GM18517 (cell line): ENCODE measurements at regions not wholly inside any gene's neighbourhood (a gene's known extent, or its start where the extent isn't known, plus 50 kb on each side); places are given as distances from the start of the nearest gene placed in this dataset.

ENCODE experiments used
- ATAC-seq: cut with Tn5 transposase; IDR thresholded peaks from one replicate; pipeline ENCODE4 v1.9.1; 2021; ENCODE audit warnings: mild to moderate bottlenecking, moderate library complexity; ENCODE audit not compliant: unreplicated experiment

- ATAC-seq: no peak
These were observed 449.6 kb downstream of the KIF16B start for GRCh38 chr20:16123623-16124022.

- ATAC-seq: no peak
These were observed 453.3 kb downstream of the KIF16B start for GRCh38 chr20:16119909-16120308.

GRCh38 chr20:16115911-16116552, 457.2 kb downstream of the KIF16B start:
- ATAC-seq: no peak

- ATAC-seq: no peak
These were observed 459.5 kb downstream of the KIF16B start for GRCh38 chr20:16113736-16114135.

GRCh38 chr20:16111852-16112412, 461.3 kb downstream of the KIF16B start:
- ATAC-seq: no peak

GRCh38 chr20:16111172-16111832, 461.9 kb downstream of the KIF16B start:
- no peak for ATAC-seq

- ATAC-seq: no peak
These were observed 465.9 kb downstream of the KIF16B start for GRCh38 chr20:16107172-16107870.

- ATAC-seq: no peak
These were observed 466.9 kb downstream of the KIF16B start for GRCh38 chr20:16106191-16106849.

GRCh38 chr20:16104783-16105182, 468.5 kb downstream of the KIF16B start:
- no peak for ATAC-seq
